ACHN (cell line): ENCODE measurements at regions not wholly inside any gene's neighbourhood (a gene's known extent, or its start where the extent isn't known, plus 50 kb on each side); places are given as distances from the start of the nearest gene placed in this dataset.

ENCODE experiments used
- DNase-seq: peaks from one replicate; pipeline ENCODE4 v3.0.0-alpha.2; 2015
- in situ Hi-C: cut with HindIII; loops from 2 replicates; pipeline ENCODE4 v1.10.0; 2017; ENCODE audit warnings: low sequenced_read_pairs, low pct_ligation_motif_present, low pct_unique_long_range_greater_than_20kb

DNA sequence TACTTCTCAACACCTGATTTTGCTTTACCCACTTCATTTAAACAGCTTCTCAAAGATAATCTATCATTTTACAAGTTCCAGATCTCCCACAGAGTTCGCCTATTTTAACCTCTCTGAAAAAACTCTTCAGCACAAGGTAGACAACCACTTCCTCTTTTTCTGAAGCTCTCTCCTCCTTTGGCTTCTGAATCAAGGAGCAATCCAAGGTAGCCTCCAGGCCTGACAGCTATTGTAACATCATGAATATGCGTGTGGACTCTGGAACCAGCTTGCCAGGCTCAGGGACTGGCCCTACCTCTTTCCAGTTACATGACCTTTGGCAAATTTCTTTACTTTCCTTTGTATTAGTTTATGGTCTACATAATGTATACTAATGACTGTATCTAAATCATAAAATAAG is 405.9 kb upstream of the ZNF385D start:
- in situ Hi-C loops, result no loop called here
- no peak for DNase-seq

DNA sequence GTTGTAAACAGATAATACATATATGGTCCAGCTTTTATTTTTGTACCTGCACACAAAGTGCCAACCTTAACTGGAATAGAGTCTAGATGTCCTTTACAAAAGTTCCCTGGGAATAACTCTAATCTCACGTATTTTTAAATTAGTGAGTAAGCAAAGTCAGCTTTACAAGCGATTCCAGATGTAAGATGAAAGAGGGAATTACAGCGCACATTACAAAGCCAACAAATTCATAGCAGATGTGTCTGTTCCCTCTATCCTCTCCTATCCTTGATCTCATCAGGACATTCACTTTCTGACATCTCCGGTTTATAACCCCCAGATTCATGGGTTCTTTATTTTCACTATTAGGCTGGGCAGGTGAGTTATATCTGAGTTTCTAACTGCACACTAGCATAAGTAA is 406.8 kb upstream of the ZNF385D start:
- in situ Hi-C loops, result no loop called here
- no peak for DNase-seq

DNA sequence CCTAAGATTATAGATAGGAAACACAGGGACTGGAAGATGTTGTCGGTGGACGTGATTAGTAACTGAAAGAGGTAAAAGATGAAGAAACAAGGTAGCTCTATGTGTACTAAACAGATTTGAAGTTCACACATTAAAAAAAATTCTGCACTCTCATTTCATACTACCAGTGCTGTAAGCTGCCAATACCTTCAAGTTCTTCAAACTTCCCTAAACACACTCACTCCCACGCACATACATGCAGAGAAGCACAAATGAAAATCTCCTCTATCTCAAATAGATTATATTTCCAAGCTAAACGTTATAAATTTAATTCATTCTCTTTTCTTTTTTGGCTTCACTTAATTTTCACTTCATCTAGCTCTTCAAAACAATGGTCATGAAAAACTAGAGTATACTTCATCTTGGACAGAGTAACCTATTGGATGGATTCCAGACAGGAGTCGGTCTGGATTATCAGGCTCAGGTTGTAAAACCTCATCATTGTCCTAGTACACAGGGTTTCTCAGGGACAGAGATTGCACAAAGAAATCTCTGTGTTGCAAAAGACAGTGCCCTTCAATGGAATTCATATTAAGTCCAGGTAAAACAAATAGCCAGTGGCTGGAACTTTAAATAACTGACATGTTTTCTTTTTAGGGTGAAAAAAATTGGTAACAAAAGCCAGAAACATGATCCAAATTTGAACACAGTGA is 408.1 kb upstream of the ZNF385D start:
- DNase-seq, result no peak

DNA sequence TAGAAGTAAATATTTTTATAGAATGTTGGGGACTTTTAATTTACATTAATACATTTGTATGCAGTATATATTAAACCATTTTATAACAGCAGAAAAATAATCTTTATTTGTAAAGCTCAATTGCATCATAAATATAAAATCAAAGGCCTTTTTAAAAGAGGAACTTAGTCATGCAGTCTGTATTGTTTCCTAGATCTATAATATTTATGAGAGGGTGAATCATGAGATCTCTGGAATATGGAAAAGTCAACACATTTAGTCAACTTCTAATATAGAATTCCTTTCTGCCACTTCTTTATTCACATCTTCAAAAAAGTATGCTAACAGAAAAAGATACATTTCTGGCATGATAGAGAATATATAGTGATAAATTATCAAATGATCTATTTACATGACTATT is 410.3 kb upstream of the ZNF385D start:
- in situ Hi-C loops, result no loop called here
- no peak for DNase-seq

More for the DNA sequence above, 408.1 kb upstream of the ZNF385D start:
- in situ Hi-C loops, result no loop called here

DNA sequence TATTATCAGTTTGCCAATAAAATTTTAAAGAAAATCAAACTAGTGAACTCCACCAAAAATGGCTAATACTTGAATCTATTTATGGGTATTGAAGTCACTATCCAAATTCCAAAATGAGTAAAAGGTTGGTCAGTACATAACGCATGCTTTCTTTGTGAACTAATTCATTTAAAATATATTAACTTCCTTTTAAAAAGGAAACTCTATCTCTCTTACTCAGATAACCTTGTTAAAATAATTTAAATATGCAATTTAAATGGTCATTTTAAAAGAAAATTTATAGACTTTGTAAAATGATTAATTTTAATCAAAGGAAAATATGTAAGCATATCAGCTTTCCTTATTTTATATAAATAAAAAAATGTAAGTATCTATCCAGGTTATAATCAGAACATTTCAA is 419.4 kb upstream of the ZNF385D start:
- no peak for DNase-seq
- in situ Hi-C loops, result no loop called here

DNA sequence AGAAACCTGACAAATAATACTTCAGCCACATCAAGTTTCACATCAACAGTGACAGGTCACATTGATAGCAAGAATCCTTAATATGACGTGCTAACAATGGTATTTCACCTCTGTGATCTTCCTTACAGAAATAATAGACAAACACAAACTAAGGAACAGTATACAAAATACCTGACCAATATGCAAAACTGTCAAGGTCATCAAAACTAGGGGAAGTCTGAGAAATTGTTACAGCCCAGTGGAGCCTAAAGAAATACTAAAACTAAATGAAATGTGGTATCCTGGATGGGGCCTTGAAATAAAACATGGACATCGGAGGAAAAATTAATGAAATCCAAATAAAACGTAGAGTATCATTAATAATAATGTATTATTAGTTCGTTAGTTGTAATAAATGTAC is 422.0 kb upstream of the ZNF385D start:
- in situ Hi-C loops, result no loop called here
- DNase-seq, result no peak

DNA sequence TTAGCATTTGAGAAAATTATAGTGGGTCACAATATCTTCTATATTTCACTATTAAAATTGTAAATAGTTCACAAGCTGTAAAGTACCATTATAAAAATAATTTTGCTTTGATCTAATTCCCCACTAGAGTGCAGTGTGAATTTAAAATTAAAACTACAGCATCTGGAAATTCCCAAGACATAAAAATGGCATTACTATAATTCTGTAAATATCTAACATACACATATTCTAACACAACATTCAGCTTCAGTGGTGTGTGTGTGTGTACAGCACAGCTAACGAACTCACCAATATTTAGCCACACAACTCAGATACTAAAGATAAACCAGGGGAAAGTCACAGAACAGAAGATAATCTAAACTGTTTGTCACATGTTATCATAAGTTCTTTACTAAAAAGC is 424.9 kb upstream of the ZNF385D start:
- DNase-seq, result no peak
- in situ Hi-C loops, result no loop called here

DNA sequence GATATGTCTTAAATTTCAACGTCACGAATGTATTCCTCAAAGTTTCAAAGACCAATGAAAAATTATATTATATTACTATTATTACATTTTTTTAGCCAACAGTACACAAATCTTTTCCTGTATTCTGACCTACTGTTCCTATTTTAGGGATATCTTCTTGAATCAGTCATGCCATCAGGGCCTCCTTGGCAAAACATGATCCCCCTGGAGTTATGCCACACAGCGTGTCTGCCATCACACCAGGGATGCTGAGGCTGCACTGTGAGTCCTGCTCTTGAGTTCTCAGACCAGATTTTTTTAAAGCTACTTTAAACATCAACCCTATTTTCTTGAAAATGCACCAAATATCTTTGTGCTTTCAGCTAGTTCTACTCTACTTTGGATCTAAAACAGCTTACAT is 425.9 kb upstream of the ZNF385D start:
- no peak for DNase-seq
- in situ Hi-C loops, result no loop called here

DNA sequence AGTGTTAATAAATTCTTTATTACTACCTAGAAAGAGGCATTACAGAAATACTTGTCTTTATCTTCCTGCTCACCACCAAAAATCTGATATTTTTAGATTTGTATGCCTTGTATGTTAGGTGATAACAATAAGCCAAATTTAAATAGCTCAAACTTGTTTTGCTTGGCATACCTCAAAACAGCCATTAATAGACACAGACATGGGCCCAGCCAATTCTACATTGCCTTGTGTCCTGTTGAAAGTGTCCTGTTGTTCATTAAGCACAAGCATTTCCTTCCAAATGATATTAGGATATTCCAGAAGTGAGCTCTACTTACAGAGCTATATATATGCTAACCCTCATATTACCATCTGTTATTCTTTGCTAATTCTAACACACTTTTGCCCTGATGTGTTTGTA is 438.6 kb upstream of the ZNF385D start:
- no peak for DNase-seq
- in situ Hi-C loops, result no loop called here

DNA sequence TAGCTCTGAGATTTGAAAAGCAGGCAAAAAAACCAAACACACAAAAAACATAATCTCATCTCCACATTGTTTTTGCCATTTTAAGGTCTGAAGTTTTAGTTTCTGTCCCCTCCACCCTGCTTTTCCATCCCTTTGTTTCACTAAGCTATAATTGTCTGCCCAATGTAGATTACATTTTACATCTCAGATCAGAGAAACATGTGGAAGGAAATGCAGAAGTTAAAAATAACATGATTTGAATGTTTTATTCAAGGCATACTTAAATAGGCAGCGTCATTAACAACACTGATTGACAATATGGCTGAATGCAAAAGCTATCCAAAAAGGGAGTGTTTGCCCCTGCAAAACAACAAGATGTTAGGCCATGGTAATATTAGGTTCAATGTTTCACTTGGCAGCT is 448.1 kb upstream of the ZNF385D start:
- in situ Hi-C loops, result no loop called here

DNA sequence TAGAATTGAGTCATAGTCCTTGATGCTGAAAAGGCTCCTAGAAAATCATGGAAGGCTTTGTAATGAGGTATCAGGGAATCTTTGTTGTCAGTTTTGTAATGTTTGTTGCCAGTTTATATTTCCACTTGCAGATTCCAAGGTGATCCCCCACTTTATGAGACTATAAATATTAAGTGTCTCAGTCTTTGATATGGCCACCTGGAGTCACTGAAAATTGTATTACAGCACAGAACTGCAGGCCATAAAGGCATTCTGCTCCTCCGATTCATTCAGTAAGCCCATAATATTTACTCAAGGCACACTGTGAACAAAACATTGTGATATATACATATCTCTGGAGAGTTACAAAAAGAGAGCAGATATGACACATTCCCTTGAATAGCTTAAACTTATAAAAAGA is 457.8 kb upstream of the ZNF385D start:
- in situ Hi-C loops, result no loop called here
- no peak for DNase-seq

More for the DNA sequence above, 448.1 kb upstream of the ZNF385D start:
- DNase-seq, result no peak

DNA sequence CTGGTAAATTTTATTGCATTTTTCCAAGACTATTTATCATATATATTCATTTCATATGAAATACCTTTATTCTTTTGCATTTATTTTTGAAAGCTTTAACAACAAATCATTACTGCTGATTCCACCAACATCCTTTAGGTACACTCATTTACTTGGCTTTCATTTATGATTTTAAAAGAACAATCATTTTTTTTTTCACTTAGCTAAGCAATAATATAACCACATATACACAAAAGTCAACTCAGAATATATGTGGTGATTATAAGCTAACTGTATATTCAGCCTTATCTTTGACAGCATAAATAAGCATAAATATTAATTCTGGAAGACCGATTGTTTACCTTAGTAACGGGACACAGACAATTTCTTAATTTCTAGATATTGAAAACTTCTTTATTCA is 458.6 kb upstream of the ZNF385D start:
- DNase-seq, result no peak
- in situ Hi-C loops, result no loop called here

DNA sequence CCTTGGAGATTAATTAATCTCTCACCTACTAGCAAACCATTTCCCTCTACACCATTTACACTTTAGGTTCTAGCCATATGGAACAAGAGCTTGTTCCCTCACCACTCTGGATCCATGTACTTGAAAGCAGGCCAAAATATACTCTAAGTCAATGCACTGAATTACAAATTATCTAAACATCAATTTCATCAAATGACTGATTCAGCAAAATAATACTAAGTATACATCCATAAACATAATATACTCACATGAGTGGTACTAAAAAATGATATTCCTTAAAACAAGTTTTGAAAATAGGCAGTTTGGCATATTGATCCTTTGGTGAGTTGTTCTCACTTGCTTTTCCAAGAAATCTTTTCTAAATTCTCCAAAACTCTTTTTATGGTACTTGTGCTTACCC is 459.7 kb upstream of the ZNF385D start:
- DNase-seq, result no peak
- in situ Hi-C loops, result no loop called here

DNA sequence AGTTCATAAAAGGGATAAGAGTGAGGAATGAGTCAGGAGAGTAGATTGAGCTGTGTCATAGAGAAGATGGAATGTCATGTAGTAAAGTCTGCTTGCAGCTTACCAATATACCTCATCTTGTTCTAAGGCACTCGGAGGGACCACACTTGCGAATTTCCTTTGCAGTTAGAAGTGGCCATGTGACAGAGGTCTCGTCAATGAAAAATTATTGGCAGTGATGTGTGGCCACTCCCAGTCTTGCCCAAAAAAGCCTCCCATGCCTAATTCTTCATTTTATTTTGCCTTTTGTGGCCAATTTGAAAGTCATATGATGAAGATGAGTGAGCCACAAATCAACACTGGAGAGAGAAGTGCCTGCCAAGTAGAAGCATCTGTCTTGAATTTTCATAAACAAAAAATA is 465.6 kb upstream of the ZNF385D start:
- in situ Hi-C loops, result no loop called here
- DNase-seq, result no peak

DNA sequence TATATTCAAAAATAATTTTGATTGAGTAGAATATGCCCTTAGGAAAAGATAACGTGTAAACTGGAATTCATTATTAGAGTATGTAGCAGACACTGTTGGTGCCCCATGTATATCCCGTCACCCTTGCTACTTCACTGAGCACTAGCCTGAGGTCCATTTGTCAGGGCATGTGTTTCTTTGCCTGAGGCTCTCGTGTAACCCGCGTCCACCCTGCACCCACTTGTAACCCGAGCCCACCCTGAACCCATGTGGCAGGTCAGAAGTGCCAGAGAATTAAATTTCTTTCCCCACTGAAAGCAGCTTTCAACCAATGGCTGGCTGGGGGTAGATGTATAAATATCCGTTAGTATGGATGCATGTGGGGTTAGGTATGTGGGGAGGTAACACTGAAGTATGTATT is 474.2 kb upstream of the ZNF385D start:
- in situ Hi-C loops, result no loop called here
- no peak for DNase-seq

DNA sequence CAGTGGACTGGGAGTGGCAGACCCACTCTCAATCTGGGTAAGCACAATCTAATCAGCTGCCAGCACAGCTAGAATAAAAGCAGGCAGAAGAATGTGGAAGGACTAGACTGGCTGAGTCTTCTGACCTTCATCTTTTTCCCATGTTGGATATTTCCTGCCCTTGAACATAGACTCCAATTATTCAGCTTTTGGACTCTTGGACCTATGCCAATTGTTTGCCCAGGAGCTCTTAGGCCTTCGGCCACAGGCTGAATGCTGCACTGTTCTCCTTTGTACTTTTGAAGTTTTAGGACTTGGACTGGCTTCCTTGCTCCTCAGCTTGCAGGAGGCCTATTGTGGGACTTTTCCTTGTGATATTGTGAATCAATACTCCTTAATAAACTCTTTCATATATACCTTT is 477.7 kb upstream of the ZNF385D start:
- no peak for DNase-seq
- in situ Hi-C loops, result no loop called here

DNA sequence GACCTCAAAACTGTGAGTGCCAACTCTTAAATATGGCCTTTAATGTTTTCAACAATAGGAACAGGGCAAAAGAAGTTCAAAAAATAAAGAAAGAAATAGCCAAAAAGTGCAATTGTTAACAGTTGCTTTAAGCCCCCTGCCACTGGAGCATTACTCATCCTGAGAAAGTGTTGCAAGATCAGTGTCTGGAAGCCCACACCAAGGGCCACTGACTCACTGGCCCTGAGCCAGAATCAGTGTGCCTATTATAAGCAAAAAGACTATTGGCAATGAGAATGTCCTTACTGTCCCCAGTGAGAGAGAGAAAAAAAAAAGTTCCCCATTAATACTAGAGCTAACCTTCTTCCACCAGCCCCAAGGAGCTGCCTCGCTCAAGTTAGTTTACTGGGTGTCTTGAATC is 480.1 kb upstream of the ZNF385D start:
- in situ Hi-C loops, result no loop called here

DNA sequence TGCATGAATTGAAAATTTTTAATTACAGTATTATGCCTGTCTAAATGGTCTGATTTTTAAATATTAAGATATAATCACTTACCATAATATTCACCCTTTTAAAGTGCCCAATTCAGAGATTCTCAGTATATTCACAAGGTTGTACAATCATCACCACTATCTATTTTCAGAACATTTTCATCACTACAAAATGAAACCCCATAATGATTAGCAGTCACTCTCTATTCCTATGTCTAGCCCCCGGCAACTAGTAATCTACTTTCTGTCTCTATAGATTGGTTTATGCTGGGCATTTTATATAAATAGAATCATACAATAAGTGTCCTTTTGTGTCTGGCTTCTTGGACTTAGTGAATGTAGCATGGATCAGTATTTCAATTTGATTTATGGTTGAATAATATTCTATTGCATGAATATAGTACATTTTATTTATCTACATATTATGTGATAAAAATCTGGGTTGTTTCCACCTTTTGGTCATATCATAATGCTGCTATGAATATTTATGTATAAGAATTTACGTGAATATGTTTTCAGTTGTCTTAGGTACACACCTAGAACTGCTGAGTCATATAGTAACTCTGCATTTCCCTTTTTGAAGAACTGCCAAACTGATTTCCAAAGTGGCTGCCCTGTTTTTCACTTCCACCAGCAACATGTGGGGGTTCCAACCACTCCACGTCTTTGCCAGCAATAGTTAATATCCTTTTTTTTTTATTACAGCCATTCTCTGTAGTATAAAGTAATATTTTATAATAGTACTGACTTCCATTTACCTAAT is 485.7 kb upstream of the ZNF385D start:
- in situ Hi-C loops, result no loop called here
- no peak for DNase-seq

More for the DNA sequence above, 480.1 kb upstream of the ZNF385D start:
- no peak for DNase-seq

DNA sequence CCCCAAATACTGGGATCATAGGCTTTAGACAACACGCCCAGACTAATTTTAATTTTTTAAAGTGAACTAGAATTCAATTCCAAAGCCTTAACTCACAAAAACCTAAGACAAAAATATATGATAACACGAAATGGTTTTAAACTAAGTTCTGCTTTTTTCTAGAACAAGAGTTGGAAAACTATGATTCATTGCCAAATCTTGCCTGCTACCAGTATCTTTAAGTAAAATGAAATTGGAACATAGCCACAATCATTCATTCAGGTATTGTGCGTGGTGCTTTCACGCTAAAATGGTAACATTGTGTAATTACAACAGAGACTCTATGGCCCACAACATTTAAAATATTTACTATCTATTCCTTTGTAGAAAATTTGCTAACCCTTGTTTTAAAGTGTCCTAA is 488.0 kb upstream of the ZNF385D start:
- in situ Hi-C loops, result no loop called here
- no peak for DNase-seq

DNA sequence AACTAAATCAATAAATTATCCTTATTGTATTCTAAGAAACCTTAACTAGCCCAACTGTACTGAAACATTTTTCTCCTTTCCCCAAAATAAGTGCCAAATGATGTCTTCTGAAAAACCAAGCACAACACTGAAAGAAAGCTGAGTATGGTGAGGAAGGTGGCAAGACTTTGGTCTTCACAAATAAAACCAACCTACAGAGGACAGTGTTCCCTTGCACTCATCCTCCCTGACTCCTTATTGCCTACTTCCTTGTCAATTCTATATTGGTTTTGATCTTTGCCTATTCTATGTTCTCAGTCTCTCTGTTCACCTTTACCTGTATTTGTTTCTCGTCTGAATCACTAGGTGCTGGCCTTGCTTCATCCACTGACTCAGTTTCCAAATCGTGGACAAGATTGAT is 490.1 kb upstream of the ZNF385D start:
- DNase-seq, result no peak
- in situ Hi-C loops, result no loop called here
